ENCODE measurements at regions not wholly inside any gene's neighbourhood (a gene's known extent, or its start where the extent isn't known, plus 50 kb on each side); places are given as distances from the start of the nearest gene placed in this dataset.

DNA sequence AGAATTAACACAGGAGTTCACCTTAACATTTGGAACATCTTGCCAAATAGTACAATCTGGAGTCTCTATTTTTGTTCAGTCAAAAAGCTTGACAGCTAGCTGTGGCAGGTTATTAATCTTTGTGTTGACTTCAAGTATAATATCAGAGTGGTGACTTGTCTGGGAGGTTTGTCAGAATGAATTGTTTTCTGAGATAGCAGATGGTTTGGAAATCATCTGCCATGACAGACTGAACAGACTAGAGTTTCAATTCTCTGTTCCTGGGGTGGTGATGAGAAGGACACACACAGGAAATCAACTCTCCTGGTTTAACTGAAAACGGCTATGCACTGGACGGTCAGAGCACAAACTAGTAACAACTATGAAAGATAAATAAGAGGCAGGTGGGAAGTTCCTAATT is 203.3 kb upstream of the EMCN start:
- DNase-seq (ENCODE audit: low read depth in 2 of 2): no peak
- H3K4me3 ChIP-seq (replicated peaks in 1 of 2; ENCODE audit: low read depth in 2 of 2, low read length in 2 of 2): no peak overlapping the region
- TF ChIP-seq, protein P1, sequence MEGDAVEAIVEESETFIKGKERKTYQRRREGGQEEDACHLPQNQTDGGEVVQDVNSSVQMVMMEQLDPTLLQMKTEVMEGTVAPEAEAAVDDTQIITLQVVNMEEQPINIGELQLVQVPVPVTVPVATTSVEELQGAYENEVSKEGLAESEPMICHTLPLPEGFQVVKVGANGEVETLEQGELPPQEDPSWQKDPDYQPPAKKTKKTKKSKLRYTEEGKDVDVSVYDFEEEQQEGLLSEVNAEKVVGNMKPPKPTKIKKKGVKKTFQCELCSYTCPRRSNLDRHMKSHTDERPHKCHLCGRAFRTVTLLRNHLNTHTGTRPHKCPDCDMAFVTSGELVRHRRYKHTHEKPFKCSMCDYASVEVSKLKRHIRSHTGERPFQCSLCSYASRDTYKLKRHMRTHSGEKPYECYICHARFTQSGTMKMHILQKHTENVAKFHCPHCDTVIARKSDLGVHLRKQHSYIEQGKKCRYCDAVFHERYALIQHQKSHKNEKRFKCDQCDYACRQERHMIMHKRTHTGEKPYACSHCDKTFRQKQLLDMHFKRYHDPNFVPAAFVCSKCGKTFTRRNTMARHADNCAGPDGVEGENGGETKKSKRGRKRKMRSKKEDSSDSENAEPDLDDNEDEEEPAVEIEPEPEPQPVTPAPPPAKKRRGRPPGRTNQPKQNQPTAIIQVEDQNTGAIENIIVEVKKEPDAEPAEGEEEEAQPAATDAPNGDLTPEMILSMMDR (IDR thresholded peaks at IDR 0.05; ENCODE audit: low read depth, low read length): no peak

DNA sequence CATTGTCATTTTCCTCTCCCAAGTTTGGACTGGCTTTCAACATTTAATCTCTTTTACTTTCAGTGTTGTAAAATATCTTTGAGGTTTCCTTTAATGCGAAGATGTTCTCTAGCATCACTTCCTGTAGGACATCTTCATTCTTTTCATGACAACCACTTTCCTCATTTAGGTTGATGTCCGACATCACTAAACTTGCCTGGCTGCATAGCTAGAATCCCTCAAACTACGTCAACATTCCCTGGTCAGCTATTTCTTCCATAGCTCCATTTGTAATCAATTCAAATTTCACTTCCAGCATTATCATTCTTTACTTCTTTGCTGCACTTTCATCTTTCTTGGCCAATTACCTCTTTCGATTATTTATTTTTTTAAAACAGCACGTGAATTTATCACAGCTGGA is 198.6 kb upstream of the EMCN start:
- TF ChIP-seq, protein P1 (IDR thresholded peaks at IDR 0.05; ENCODE audit: low read depth, low read length): no peak
- H3K4me3 ChIP-seq (replicated peaks in 1 of 2; ENCODE audit: low read depth in 2 of 2, low read length in 2 of 2): no peak overlapping the region
- no peak for DNase-seq (ENCODE audit: low read depth in 2 of 2)

DNA sequence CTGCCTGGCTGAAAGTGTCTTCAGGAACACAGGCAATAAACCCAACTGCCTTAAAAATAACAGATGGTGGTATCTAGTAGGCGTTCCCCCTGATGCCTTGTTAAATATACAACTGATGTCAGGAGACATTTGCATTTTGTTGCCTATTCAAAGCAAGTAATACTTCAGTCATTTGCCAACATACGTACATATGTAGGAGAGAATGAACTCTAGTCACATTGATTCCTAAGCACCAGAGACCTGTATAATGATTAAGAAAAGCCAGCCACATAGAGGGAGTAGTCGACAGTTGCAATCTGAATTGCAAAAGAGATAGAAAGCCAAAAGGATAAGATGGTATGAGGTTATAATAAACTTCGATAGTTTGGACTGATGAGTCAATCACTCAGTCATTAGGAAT is 191.0 kb upstream of the EMCN start:
- TF ChIP-seq, protein P1 (IDR thresholded peaks at IDR 0.05; ENCODE audit: low read depth, low read length): no peak
- no peak overlapping the region for H3K4me3 ChIP-seq (replicated peaks in 1 of 2; ENCODE audit: low read depth in 2 of 2, low read length in 2 of 2)

DNA sequence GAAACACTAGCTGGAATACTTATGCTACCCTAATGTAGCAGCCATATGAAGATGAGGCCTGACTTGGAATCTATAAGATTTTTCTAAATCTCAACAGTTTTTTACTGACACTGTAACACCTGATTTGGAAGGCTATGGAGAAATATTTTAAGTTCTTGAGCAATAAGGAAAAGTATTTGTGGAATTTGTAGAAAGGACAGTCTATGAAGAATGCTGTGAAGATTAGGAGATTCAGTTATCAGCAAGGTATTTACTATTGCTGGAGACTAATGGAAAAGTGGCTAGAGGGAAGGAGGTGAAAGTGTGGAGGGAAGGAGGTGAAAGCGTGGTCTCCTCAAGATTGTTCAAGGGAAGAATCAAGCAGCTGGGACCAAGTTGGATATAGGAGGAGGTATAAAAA is 190.0 kb upstream of the EMCN start:
- TF ChIP-seq, protein P1 (IDR thresholded peaks at IDR 0.05; ENCODE audit: low read depth, low read length): no peak
- H3K4me3 ChIP-seq (replicated peaks in 1 of 2; ENCODE audit: low read depth in 2 of 2, low read length in 2 of 2): no peak overlapping the region
- no peak for DNase-seq (ENCODE audit: low read depth in 2 of 2)

More for the DNA sequence above, 191.0 kb upstream of the EMCN start:
- no peak for DNase-seq (ENCODE audit: low read depth in 2 of 2)

DNA sequence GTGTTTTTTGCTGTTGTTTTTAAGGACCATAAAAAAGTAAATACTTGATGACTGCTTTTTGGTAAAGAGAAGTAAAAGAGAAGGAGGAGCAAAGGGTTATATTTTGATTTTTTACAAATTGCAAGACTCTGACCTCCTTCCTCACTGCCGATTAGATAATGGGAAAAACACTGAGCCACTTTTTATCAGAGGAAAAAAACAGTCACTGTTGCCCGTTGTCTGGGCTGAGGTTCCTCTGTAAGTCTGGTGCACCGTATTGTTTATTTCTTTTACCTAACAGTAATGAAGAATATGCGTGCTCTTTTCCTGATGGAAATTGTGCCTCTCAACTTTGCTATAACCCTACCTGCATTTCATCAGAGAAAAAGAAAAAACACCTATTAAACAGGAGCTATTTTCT is 178.7 kb upstream of the EMCN start:
- no peak for DNase-seq (ENCODE audit: low read depth in 2 of 2)
- TF ChIP-seq, protein P1 (IDR thresholded peaks at IDR 0.05; ENCODE audit: low read depth, low read length): no peak

DNA sequence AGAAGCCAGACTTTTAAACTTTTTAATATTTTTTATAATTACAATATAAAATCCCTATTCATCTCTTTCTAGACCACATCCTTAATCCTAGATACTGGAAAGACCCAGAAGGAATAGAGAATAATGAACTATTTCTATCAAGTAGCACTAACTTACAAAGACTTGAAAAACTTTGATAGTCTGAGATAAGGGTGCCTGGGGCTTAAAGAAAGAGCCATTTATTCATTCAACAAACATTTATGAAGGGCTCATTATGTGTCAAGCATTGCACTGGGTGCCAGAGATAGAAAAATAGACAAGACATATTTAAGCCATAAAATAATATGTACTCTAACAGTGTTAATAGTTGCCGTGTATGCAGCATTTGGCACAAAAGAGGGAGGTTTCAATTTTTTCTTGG is 178.0 kb upstream of the EMCN start:
- DNase-seq (ENCODE audit: low read depth in 2 of 2): no peak
- TF ChIP-seq, protein P1 (IDR thresholded peaks at IDR 0.05; ENCODE audit: low read depth, low read length): no peak
- H3K4me3 ChIP-seq (replicated peaks in 1 of 2; ENCODE audit: low read depth in 2 of 2, low read length in 2 of 2): no peak overlapping the region

More for the DNA sequence above, 178.7 kb upstream of the EMCN start:
- H3K4me3 ChIP-seq (replicated peaks in 1 of 2; ENCODE audit: low read depth in 2 of 2, low read length in 2 of 2): no peak overlapping the region

DNA sequence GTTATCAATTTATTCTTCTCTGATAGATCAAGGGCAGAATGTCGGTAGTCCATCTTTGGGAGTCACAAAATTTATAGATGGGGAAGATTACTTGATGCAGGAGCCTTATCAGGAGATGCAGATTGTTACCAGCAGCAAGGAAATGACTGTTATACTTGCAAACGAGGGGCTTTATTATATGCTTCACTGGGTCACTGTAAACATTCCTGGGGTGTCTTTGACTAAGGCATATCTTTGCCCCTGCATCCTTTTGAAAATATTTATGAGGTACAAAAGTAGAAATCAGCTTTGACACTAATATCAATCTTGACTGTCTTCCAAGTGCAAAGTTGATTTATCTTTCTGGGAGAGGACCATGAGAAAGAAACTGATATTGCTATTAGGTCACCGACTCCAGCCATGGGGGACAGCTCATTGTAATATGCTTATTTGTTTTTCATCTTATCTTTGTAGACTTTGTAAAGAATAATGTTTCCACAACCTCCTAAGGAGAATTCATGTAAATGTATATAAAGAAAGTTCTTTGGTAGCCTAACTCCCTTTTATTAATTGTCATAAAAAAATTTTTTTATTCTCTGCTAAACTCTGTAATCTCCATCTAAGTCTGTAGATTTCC is 177.3 kb upstream of the EMCN start:
- no peak for DNase-seq (ENCODE audit: low read depth in 2 of 2)
- H3K4me3 ChIP-seq (replicated peaks in 1 of 2; ENCODE audit: low read depth in 2 of 2, low read length in 2 of 2): no peak overlapping the region
- TF ChIP-seq, protein P1 (IDR thresholded peaks at IDR 0.05; ENCODE audit: low read depth, low read length): no peak

All from cardiac fibroblast (primary cell).